Spleen (tissue), 11 donors: ENCODE measurements at regions not wholly inside any gene's neighbourhood (a gene's known extent, or its start where the extent isn't known, plus 50 kb on each side); places are given as distances from the start of the nearest gene placed in this dataset.

Experiments
- DNase-seq: peaks from one replicate; pipeline ENCODE4 v3.0.0-alpha.2; 2020
- H3K27ac ChIP-seq, 8 donors: fragments of 200-600 bp; sonication (generic) in 7 of 8; 1 replicate in 4 of 8; 2 replicates in 4 of 8; pipeline versions ENCODE4 v1.5.0 to v1.8.0; 2016 to 2021; ENCODE audit warnings: inconsistent platforms in 4 of 8, mild to moderate bottlenecking in 4 of 8, moderate library complexity in 1 of 8
- H3K27me3 ChIP-seq, 7 donors: fragments of 200-600 bp; sonication (generic) in 6 of 7; replicated peaks in 1 of 7; 1 replicate in 4 of 7; 2 replicates in 3 of 7; pipeline versions ENCODE4 v1.5.0 to v1.8.0; 2016 to 2021; ENCODE audit warnings: inconsistent platforms in 3 of 7, mild to moderate bottlenecking in 1 of 7
- H3K36me3 ChIP-seq, 6 donors: fragments of 200-600 bp; sonication (generic) in 5 of 6; 1 replicate in 4 of 6; 2 replicates in 2 of 6; pipeline versions ENCODE4 v1.5.0 to v1.8.0; 2016 to 2021; ENCODE audit warnings: inconsistent platforms in 2 of 6
- H3K4me1 ChIP-seq, 6 donors: fragments of 200-600 bp; sonication (generic) in 5 of 6; 1 replicate in 3 of 6; 2 replicates in 3 of 6; pipeline versions ENCODE4 v1.5.0 to v1.8.0; 2016 to 2021; ENCODE audit warnings: inconsistent platforms in 3 of 6
- H3K4me3 ChIP-seq, 8 donors: fragments of 200-600 bp; sonication (generic) in 7 of 8; 1 replicate in 4 of 8; 2 replicates in 4 of 8; pipeline versions ENCODE4 v1.5.0 to v1.8.0; 2016 to 2021; ENCODE audit warnings: inconsistent platforms in 4 of 8, mild to moderate bottlenecking in 4 of 8, moderate library complexity in 2 of 8
- H3K9me3 ChIP-seq, 8 donors: fragments of 200-600 bp; sonication (generic) in 7 of 8; 1 replicate in 4 of 8; 2 replicates in 4 of 8; pipeline versions ENCODE4 v1.5.0 to v1.8.0; 2016 to 2021; ENCODE audit warnings: inconsistent platforms in 4 of 8
- CTCF ChIP-seq, 11 experiments: fragments of 200-600 bp in 7 of 11; fragments of 450-650 bp in 4 of 11; sonication (generic) in 4 of 11; IDR thresholded peaks in 8 of 11; conservative IDR thresholded peaks in 3 of 11; 1 replicate in 7 of 11; 2 replicates in 4 of 11; pipeline versions ENCODE4 v1.4.0 to v1.8.0; 2016 to 2021; ENCODE audit warnings: antibody characterized with exemption in 11 of 11, inconsistent platforms in 4 of 11, mild to moderate bottlenecking in 1 of 11
- POLR2A ChIP-seq, 3 donors: fragments of 450-650 bp; IDR thresholded peaks; one replicate each; pipeline ENCODE4 v1.5.1; 2017; ENCODE audit warnings: antibody characterized with exemption in 3 of 3, mild to moderate bottlenecking in 1 of 3
- POLR2AphosphoS5 ChIP-seq, 3 donors: sonication (generic); formaldehyde crosslinking; IDR thresholded peaks; one replicate each; pipeline ENCODE4 v1.5.1; 2017; ENCODE audit warnings: antibody characterized with exemption in 3 of 3
- WGBS, 5 donors: extraction: QIAGEN DNeasy Blood & Tissue Kit in 3 of 5; methylation state at CpG; one replicate each; pipeline versions ENCODE4 v1.1.5 to v1.1.7; 2013 to 2018; 5-methylcytosine and 5-hydroxymethylcytosine counted together
- intact Hi-C: fragments of 100-400 bp; cut with DNase I; formaldehyde crosslinking; loops from one replicate; pipeline ENCODE4 v1.15.0; 2023; ENCODE audit warnings: low total_unique reads
- donor health status: healthy with polysubstance abuse.
- donor health status: DM: no; HTN: no; CAD: no; lungs with moderate emphysema.
- donor health status: DM: no; HTN: no; CAD: no.
- donor health status: Bipolar disorder and iron deficiency.
- donor health status: healthy.
- donor health status: DM: no; HTN: no; CAD: no.
- donor health status: DM: yes; HTN: yes; CAD: no.

- intact Hi-C loops, result no loop called here
- no peaks in the 10 kb centered on the region for H3K4me1 ChIP-seq
- TF ChIP-seq POLR2AphosphoS5 (IDR thresholded peaks at IDR 0.05), result no peak
- no peak for TF ChIP-seq POLR2A (IDR thresholded peaks at IDR 0.05)
- TF ChIP-seq CTCF (IDR thresholded peaks at IDR 0.05 in 8 of 11, conservative IDR thresholded peaks at IDR 0.05 in 3 of 11), result no peak
- H3K27ac ChIP-seq, result no peak overlapping the region
- 79 to 96% (median 89%) methylated on average over 1 of the region's 1 CpG for WGBS, 5 donors
- no peaks in the 10 kb centered on the region for H3K9me3 ChIP-seq
- H3K27me3 ChIP-seq, result no peaks in the 10 kb centered on the region
- H3K36me3 ChIP-seq, result no peaks in the 10 kb centered on the region
- no peak overlapping the region for H3K4me3 ChIP-seq
- DNase-seq, result no peak
These were observed 188.0 kb upstream of the TGFBR2 start for GRCh38 chr3:30418443-30418842.

DNA sequence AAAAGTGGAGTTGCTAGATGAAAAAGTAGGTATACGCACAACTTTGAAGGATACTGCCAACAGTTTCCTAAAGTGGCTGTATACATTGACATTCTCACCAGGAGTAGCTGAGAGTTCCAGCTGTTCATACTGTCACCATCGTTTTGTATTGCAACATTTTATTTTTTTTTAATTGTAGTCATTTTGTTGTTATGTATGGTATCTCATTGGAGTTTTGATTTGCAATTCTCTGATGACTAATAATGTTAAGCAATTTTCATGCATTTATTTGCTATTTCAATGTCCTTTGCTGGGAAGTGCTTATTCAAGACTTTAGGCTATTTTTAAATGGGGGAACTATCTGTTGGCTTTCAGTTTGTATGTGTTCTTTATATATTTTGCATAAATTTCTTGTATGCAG lies 185.1 kb upstream of the TGFBR2 start:
- Histone ChIP-seq H3K36me3 (no peaks in the 10 kb centered on the region), H3K4me1 (no peaks in the 10 kb centered on the region), H3K9me3 (no peaks in the 10 kb centered on the region), H3K27me3 (no peaks in the 10 kb centered on the region), H3K27ac (no peak overlapping the region), H3K4me3 (no peak overlapping the region)
- DNase-seq, result no peak
- TF ChIP-seq POLR2AphosphoS5 (IDR thresholded peaks at IDR 0.05) (no peak), POLR2A (IDR thresholded peaks at IDR 0.05) (no peak), CTCF (IDR thresholded peaks at IDR 0.05 in 8 of 11, conservative IDR thresholded peaks at IDR 0.05 in 3 of 11) (no peak)
- intact Hi-C loops, result no loop called here
- WGBS, 5 donors, result 69 to 80% (median 72%) methylated on average over 2 of the region's 2 CpGs

DNA sequence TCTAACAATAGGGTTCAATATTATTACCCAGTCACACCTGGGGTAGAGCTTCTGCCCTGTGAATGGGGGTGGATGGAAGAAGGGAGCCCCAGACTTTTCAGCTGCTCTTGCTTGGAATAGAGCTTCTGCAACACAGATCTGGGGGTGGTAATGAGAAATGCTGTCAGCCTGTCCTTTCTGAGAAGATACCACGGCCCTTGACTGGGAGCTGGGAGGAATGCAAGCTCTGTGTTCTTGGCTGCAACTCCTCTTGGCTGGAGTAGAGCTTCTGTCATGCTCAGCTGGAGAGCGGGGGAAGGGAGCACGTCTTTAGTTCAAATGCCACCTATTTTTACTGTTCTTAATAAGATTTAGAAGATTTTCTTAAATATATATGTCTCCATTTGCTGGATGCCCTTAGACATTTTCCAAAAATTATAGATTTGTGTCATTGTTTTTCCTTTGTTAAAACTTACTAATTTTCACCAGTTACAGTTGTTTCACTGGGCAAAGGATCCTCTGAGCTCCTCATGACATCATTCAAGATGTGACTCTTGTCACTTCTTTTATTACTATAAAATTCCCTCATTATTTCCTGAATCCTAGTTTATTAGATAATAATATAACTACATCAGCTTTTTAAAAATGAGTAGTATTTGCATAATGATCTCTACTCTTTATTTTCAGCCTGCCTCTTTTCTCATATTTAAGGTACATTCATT lies 180.0 kb upstream of the TGFBR2 start:
- WGBS, 5 donors, result 49 to 65% (median 51%) methylated on average over 3 of the region's 3 CpGs
- intact Hi-C loops, result no loop called here
- peak overlapping the region in 2 of 8 donors; percentile 15 to 26 for H3K27ac ChIP-seq

DNA sequence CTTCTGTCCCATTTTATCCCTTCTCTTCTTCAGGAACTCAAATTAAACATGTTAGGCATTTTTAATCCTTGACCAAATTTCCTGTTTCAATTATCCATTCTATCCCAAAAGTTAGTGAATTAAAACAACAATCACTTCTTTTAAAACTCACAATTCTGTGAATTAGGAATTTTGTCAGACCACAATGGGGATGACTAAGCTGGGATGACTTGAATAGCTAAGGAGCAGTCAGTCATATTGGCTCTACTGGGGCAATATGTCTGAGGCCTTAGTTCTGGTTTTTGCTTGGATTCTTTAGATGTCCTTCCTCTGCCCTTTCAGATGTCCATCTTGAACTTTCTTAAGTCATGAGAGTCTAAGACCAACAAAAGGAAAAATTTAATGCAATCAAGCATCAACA lies 178.2 kb upstream of the TGFBR2 start:
- DNase-seq, result no peak
- intact Hi-C loops, result no loop called here
- no peaks in the 10 kb centered on the region for H3K36me3 ChIP-seq
- no peaks in the 10 kb centered on the region for H3K27me3 ChIP-seq
- no peak overlapping the region for H3K4me3 ChIP-seq
- no peak for TF ChIP-seq POLR2AphosphoS5 (IDR thresholded peaks at IDR 0.05)
- no peak for TF ChIP-seq CTCF (IDR thresholded peaks at IDR 0.05 in 8 of 11, conservative IDR thresholded peaks at IDR 0.05 in 3 of 11)
- TF ChIP-seq POLR2A (IDR thresholded peaks at IDR 0.05), result no peak
- H3K4me1 ChIP-seq, result no peaks in the 10 kb centered on the region
- H3K27ac ChIP-seq, result no peak overlapping the region
- no peaks in the 10 kb centered on the region for H3K9me3 ChIP-seq

More for the DNA sequence above, 180.0 kb upstream of the TGFBR2 start:
- DNase-seq, result no peak
- H3K4me1 ChIP-seq, result no peaks in the 10 kb centered on the region
- H3K4me3 ChIP-seq, result no peak overlapping the region
- H3K9me3 ChIP-seq, result no peaks in the 10 kb centered on the region
- no peaks in the 10 kb centered on the region for H3K36me3 ChIP-seq
- H3K27me3 ChIP-seq, result no peaks in the 10 kb centered on the region
- TF ChIP-seq CTCF (IDR thresholded peaks at IDR 0.05 in 8 of 11, conservative IDR thresholded peaks at IDR 0.05 in 3 of 11), result no peak
- no peak for TF ChIP-seq POLR2AphosphoS5 (IDR thresholded peaks at IDR 0.05)
- no peak for TF ChIP-seq POLR2A (IDR thresholded peaks at IDR 0.05)
